A673 (cell line): ENCODE measurements at regions not wholly inside any gene's neighbourhood (a gene's known extent, or its start where the extent isn't known, plus 50 kb on each side); places are given as distances from the start of the nearest gene placed in this dataset.

Experiments used
- EZH2 ChIP-seq: fragments of 200-600 bp; sonication (generic); IDR thresholded peaks from 2 replicates; pipeline ENCODE4 v1.6.1; 2017; ENCODE audit warnings: borderline replicate concordance, low read depth, mild to moderate bottlenecking, mixed read lengths, antibody characterized with exemption, low read length; ENCODE audit not compliant: poor library complexity, severe bottlenecking
- TF ChIP-seq, protein P1 (sequence below): fragments of 300-800, 200-600 bp; sonication (generic); conservative IDR thresholded peaks from 2 replicates; pipeline ENCODE4 v1.5.1; 2017; ENCODE audit warnings: low read depth, mild to moderate bottlenecking, antibody characterized with exemption, low read length, moderate library complexity, mixed read lengths

DNA sequence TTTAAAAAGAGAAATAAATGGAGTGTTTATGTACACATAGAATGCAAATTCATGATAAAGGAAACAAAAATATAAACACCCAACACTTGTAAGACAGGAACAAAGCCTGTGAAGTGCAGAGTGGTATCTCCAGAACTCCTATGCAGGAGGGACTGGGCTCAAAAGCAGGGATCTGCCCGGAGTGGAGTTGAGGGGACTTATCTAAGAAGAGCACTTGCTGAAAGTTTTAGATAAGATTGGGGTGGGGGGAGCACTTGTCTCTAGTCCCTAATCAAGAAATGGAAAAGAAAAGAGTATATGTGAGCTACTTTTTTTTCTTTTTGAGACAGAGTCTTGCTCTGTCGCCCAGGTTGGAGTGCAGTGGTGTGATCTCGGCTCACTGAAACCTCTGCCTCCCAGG is 840.4 kb downstream of the MAT2B start:
- TF ChIP-seq, protein P1, sequence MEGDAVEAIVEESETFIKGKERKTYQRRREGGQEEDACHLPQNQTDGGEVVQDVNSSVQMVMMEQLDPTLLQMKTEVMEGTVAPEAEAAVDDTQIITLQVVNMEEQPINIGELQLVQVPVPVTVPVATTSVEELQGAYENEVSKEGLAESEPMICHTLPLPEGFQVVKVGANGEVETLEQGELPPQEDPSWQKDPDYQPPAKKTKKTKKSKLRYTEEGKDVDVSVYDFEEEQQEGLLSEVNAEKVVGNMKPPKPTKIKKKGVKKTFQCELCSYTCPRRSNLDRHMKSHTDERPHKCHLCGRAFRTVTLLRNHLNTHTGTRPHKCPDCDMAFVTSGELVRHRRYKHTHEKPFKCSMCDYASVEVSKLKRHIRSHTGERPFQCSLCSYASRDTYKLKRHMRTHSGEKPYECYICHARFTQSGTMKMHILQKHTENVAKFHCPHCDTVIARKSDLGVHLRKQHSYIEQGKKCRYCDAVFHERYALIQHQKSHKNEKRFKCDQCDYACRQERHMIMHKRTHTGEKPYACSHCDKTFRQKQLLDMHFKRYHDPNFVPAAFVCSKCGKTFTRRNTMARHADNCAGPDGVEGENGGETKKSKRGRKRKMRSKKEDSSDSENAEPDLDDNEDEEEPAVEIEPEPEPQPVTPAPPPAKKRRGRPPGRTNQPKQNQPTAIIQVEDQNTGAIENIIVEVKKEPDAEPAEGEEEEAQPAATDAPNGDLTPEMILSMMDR = no peak
- TF ChIP-seq EZH2 = no peak
